ENCODE measurements at regions not wholly inside any gene's neighbourhood (a gene's known extent, or its start where the extent isn't known, plus 50 kb on each side); places are given as distances from the start of the nearest gene placed in this dataset.

- H3K79me2 ChIP-seq (ENCODE audit: low read length) = no peaks in the 10 kb centered on the region
- no TSS peak for BruUV-seq (replicated peaks)
Observed at GRCh38 chrX:20545538-20545937, 278.8 kb upstream of the RPS6KA3 start.

GRCh38 chrX:20542072-20542471 is 275.4 kb upstream of the RPS6KA3 start:
- ChIA-PET POLR2A (ENCODE audit: unreplicated experiment) (no interaction called here), CTCF (no interaction called here)
- intact Hi-C loops (cut with micrococcal nuclease) = no loop called here

More at GRCh38 chrX:20545538-20545937, 278.8 kb upstream of the RPS6KA3 start:
- H3K27ac ChIP-seq (ENCODE audit: low read length) = no peak overlapping the region
- H3K4me2 ChIP-seq (ENCODE audit: low read length) = no peak overlapping the region
- POLR2A ChIA-PET (ENCODE audit: unreplicated experiment) = no interaction called here
- no peaks in the 10 kb centered on the region; the same call in 1 of the 2 replicates for H3K9me3 ChIP-seq (ENCODE audit: low read length)
- H3K4me1 ChIP-seq (ENCODE audit: insufficient read depth, low read length) = no peaks in the 10 kb centered on the region
- ATAC-seq (no peak), DNase-seq (no peak)
- H3K4me3 ChIP-seq (ENCODE audit: low read length) = no peak overlapping the region
- no peaks in the 10 kb centered on the region; the same call in 1 of the 2 replicates for H3K36me3 ChIP-seq (ENCODE audit: low read depth, low read length)
- H3F3A ChIP-seq (ENCODE audit: low read length, unreplicated experiment) = no peaks in the 10 kb centered on the region
- no peak overlapping the region for H2AFZ ChIP-seq (ENCODE audit: low read length)
- H3K9ac ChIP-seq (ENCODE audit: low read length) = no peak overlapping the region
- H3K9me2 ChIP-seq (replicated peaks; ENCODE audit: low read length) = no peaks in the 10 kb centered on the region
- H3K27me3 ChIP-seq (ENCODE audit: low read length) = no peaks in the 10 kb centered on the region
- CTCF ChIA-PET = no interaction called here
- H4K20me1 ChIP-seq (ENCODE audit: low read length) = no peaks in the 10 kb centered on the region
- TF ChIP-seq CTCF (conservative IDR thresholded peaks at IDR 0.05; ENCODE audit: low read depth, low read length) (no peak), EZH2phosphoT487 (IDR thresholded peaks at IDR 0.05; ENCODE audit: borderline replicate concordance, low read length) (no peak), EZH2 (IDR thresholded peaks at IDR 0.05; ENCODE audit: low read length, unreplicated experiment) (no peak)
- intact Hi-C loops (cut with micrococcal nuclease) = no loop called here

More at GRCh38 chrX:20542072-20542471, 275.4 kb upstream of the RPS6KA3 start:
- H3K36me3 ChIP-seq (ENCODE audit: low read depth, low read length) = no peaks in the 10 kb centered on the region; the same call in 1 of the 2 replicates
- H3F3A ChIP-seq (ENCODE audit: low read length, unreplicated experiment) = no peaks in the 10 kb centered on the region
- ATAC-seq = no peak
- no peak overlapping the region for H3K4me2 ChIP-seq (ENCODE audit: low read length)
- no peaks in the 10 kb centered on the region for H3K4me1 ChIP-seq (ENCODE audit: insufficient read depth, low read length)
- H3K9ac ChIP-seq (ENCODE audit: low read length) = no peak overlapping the region
- no peaks in the 10 kb centered on the region for H4K20me1 ChIP-seq (ENCODE audit: low read length)
- no peak overlapping the region for H3K4me3 ChIP-seq (ENCODE audit: low read length)
- no peaks in the 10 kb centered on the region for H3K9me2 ChIP-seq (replicated peaks; ENCODE audit: low read length)
- no peak overlapping the region for H3K27ac ChIP-seq (ENCODE audit: low read length)
- DNase-seq = no peak
- BruUV-seq (replicated peaks) = no TSS peak
- no peaks in the 10 kb centered on the region; the same call in 1 of the 2 replicates for H3K9me3 ChIP-seq (ENCODE audit: low read length)
- TF ChIP-seq CTCF (conservative IDR thresholded peaks at IDR 0.05; ENCODE audit: low read depth, low read length) = no peak
- no peak for TF ChIP-seq EZH2phosphoT487 (IDR thresholded peaks at IDR 0.05; ENCODE audit: borderline replicate concordance, low read length)
- TF ChIP-seq EZH2 (IDR thresholded peaks at IDR 0.05; ENCODE audit: low read length, unreplicated experiment) = no peak
- H2AFZ ChIP-seq (ENCODE audit: low read length) = no peak overlapping the region
- no peaks in the 10 kb centered on the region for H3K79me2 ChIP-seq (ENCODE audit: low read length)
- no peaks in the 10 kb centered on the region for H3K27me3 ChIP-seq (ENCODE audit: low read length)

Measured in PC-3 (cell line).